GM13977 (cell line): ENCODE measurements at regions not wholly inside any gene's neighbourhood (a gene's known extent, or its start where the extent isn't known, plus 50 kb on each side); places are given as distances from the start of the nearest gene placed in this dataset.

Experiments
- DNase-seq: peaks from one replicate; pipeline ENCODE4 v3.0.0; 2012; ENCODE audit warnings: low spot score
- in situ Hi-C: fragments of 300-500 bp; cut with MboI; formaldehyde crosslinking; loops from one replicate; pipeline ENCODE4 v1.12.0; 2022; ENCODE audit warnings: low sequenced_read_pairs, low pct_unique_long_range_greater_than_20kb, mixed read lengths, inconsistent platforms; ENCODE audit not compliant: unreplicated experiment
- TF ChIP-seq, protein P1 (sequence below): IDR thresholded peaks from 2 replicates; pipeline ENCODE4 v1.5.1; 2012; ENCODE audit warnings: mild to moderate bottlenecking, control low read depth; ENCODE audit not compliant: insufficient read depth; ENCODE audit errors: extremely low read depth, missing control alignments

DNA sequence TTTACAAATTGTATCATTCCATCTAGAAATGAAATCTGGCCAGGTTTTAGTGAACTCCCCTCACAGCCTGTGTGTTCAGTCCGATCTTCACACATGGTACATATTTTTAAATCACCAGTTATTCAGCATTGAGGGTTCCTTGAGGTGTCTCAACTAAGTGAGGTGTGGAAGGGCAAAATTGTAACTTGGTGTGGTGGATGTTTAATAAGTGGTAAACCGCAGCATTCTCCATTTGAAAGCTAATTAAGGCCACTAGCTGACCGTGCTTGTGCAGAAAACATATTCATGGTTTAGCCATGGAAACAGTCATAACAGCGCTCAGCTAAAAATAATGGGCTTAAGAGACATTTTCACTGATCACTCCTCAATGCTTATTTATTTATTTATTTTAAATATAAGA lies 786.2 kb upstream of the FANCL start:
- in situ Hi-C loops = loop anchor here (25.0 kb wide), 1 partner anchor 1535 kb away; the partner anchor contains the start of gene BCL11A

DNA sequence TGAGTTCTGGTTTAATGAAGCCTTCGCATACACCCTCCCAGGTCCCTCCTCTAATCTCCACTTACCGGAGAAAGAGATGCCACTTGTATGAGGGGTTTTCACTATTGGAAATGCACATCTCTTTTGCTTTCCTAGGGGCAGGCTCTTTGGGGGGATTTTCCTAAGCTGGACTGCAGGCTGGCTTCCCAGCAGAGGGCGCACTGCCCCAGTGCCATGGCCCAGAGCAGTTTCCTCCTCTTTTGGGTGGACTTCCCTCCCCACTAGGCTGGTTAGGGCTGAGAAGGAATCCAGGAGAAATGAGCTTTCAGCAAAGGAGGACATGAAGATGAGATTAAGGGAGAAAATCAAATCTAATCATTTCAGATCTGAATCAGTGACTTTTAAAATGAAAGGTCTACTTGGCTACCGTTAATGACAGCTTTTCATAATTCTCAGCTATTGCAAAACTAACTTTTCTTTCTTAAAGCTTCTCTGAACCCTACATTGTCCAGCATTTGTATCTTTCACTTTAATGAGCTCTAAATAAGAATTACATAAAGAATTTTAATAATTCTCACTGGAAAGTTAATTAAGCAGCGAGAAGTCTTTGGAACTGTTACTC lies 784.1 kb upstream of the FANCL start:
- TF ChIP-seq, protein P1, sequence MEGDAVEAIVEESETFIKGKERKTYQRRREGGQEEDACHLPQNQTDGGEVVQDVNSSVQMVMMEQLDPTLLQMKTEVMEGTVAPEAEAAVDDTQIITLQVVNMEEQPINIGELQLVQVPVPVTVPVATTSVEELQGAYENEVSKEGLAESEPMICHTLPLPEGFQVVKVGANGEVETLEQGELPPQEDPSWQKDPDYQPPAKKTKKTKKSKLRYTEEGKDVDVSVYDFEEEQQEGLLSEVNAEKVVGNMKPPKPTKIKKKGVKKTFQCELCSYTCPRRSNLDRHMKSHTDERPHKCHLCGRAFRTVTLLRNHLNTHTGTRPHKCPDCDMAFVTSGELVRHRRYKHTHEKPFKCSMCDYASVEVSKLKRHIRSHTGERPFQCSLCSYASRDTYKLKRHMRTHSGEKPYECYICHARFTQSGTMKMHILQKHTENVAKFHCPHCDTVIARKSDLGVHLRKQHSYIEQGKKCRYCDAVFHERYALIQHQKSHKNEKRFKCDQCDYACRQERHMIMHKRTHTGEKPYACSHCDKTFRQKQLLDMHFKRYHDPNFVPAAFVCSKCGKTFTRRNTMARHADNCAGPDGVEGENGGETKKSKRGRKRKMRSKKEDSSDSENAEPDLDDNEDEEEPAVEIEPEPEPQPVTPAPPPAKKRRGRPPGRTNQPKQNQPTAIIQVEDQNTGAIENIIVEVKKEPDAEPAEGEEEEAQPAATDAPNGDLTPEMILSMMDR = peak; percentile 96
- peak; percentile 28 for DNase-seq
- in situ Hi-C loops = loop anchor here (25.0 kb wide), 1 partner anchor 1537 kb away; the partner anchor contains the start of gene BCL11A

More for the DNA sequence above, 786.2 kb upstream of the FANCL start:
- DNase-seq = no peak
- TF ChIP-seq, protein P1 = no peak

DNA sequence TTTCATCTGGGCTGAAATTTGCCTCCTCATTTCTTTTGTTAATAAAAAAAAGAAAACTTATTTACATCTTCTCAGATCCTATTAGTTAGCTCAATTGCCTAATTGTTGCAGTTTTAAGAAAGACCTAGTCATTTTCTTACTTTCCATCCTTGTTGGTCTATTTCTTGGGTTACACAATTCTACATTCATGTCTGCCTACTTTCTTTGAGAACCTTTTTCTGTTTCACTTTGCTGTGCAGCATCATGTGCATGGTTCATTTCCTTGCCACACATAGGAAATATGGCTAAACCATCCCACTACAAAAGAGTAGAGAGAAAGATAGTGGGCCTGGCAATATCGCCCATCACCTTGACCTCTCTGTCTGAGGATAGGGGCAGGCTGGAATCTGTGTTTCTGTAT lies 780.7 kb upstream of the FANCL start:
- DNase-seq = no peak
- TF ChIP-seq, protein P1 = no peak
- in situ Hi-C loops = no loop called here

DNA sequence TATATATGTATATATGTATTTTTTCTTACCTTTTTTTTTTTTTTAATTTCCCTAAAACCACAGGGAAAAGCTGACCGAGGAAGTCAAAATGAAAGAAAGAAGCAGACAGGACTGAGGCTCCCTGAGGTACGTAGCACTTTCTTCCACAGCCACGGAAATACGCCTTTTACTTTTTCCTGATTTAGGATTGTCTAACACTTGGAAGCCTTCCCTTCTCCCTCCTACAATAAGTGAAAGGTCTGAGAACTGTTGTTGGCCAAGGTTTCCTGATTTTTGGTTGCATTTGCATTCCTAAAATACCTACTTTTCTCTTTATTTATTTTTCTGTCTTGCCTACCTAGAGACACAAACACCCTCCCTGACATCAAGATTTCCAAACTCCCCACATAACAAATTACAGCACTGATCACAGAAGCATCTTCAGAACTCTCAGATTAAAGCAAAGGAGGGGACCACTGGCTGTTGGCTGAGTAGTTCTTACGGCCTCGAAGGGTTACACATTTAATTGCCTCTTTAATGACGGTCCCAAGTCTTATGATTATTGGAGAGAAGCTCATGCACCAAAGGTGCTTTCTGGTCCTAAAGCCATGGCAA lies 778.5 kb upstream of the FANCL start:
- in situ Hi-C loops = no loop called here
- DNase-seq = no peak
- TF ChIP-seq, protein P1 = no peak

DNA sequence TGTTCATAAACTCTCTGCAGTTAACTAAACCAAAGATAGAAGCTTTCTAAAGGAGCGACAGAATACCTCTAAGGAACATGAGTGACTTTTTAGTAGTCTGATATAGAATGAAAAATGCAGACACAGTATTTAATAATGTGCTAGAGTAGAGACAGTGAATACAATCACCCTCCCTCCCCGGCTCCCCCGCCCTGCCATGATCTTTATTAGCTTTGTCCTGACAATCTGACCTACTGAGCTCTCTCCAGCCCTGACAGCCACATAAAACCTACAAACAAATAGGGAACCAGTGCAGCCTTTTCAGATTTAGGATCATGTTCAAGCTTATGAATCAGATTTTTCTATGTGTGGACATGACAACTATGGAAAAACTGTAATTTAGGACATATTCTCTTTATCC lies 777.6 kb upstream of the FANCL start:
- no peak for DNase-seq
- in situ Hi-C loops = no loop called here
- TF ChIP-seq, protein P1 = no peak

DNA sequence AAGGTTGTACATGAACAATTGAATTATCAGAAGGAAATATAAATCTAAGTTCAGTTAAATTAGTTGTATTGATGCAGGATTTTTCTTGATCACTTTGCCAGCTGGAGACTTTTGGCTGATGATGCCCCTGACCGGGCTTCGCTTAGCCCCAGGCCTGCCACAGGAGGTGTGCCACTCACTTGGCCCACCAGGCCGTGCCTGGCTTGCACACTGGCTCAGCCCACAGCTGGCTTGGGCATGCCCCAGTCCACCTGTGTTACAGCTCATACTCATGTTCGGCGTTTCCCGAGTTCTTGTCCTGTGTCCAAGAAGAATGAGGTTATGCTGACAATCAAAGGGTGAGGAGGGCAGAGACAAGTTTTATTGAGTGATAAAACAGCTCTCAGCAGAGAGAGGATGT lies 773.9 kb upstream of the FANCL start:
- TF ChIP-seq, protein P1 = no peak
- DNase-seq = no peak
- in situ Hi-C loops = no loop called here
